ENCODE measurements at regions not wholly inside any gene's neighbourhood (a gene's known extent, or its start where the extent isn't known, plus 50 kb on each side); places are given as distances from the start of the nearest gene placed in this dataset.

DNA sequence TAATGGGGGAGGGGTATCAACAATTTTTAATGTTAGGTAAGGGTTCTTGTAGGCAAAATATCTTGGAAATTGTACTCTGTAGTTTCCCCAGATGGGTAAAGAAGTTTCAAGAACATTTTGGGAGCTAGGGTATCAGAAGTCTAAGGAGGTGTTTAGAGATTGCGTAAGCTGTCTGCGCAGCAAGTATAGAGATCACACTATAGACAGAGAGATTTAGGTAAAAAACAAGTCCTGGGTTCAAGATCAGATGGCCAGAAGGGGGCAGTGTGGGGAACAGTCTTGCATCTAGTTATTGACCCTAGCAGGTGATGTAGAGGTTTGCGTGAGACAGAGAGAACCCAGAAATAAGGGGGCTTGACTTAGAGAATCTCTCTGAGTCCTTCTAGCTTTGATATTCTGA, 80.8 kb downstream of the S1PR1 start:
- no peak for DNase-seq (ENCODE audit: low read depth)

DNA sequence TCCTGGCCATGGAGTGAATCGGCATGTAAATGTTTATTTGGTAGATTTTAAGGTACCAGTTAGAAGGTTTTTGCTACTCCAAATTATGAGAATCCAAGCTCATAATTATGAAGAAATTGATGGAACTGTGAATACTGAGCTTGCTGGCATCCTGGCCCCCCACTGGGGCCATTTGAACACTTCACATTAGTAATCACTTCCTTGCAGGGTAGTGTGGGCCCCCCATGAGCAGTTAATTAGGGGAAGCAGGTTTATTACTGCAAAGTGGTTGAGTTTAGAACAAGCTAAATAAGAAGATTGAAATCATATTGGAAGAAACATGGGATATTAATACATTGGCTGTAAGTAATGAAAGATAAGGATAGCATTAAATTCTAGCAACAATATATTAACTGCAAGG, 86.7 kb downstream of the S1PR1 start:
- no peak for DNase-seq (ENCODE audit: low read depth)

- DNase-seq (ENCODE audit: low read depth), result no peak
Measured at GRCh38 chr1:101325144-101325543, 88.3 kb downstream of the S1PR1 start.

GRCh38 chr1:101330427-101331130, 93.8 kb downstream of the S1PR1 start:
- no peak for DNase-seq (ENCODE audit: low read depth)

DNA sequence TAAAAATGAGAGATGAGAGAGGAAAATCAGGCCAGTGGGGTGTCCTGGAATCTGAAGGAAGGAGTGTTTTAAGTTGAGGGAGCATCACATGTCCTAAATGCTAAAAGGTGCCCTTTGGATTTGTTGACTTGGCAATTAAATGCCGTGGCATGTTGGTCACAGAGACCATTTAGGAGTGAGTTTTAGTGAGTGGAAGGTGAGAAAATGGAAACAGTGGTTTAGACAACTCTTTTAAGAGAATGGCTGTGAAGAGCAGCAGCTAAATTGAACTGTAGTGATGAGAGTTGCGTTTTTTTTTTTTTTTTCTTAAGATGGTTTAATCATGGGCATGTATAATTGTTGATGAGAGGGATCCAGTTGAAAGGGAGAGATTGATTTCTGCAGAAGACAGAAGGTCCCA, 95.0 kb downstream of the S1PR1 start:
- DNase-seq (ENCODE audit: low read depth), result no peak

DNA sequence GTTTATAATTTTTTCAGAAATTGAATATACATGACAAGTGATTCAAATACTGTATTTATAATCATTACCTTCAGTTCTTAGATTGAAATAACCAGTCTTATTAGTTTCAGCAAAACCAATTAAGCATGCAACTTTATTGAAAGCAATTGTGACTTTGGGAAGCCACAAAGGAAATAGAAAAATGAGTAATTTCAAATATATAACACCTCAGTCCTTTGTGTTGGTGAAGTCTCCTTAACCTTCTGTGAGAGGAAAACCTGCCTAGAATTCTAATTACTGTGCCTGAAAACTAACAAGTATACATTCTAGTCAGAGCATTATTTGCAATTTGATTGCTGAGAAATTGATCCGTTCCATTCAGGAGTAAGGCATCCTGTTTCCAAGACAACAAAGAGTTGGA, 95.8 kb downstream of the S1PR1 start:
- no peak for DNase-seq (ENCODE audit: low read depth)

- DNase-seq (ENCODE audit: low read depth), result no peak
Measured at GRCh38 chr1:101333186-101333585, 96.4 kb downstream of the S1PR1 start.

DNA sequence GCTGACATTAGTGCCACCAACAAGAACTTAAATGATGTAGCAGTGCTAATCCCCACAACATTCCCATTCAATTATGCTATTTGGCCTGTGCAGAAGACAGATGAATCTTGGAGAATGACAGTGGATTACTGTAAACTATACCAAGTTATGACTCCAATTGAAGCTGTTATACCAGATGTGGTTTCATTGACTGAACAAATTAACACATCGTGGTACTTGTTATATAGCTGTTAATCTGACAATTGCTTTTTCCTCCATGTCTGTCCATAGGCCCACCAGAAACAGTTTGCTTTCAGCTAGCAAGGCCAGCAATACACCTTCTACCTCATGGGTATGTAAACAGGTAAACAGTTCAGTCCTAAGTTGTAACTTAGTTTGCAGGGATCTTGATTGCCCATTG, 101.1 kb downstream of the S1PR1 start:
- DNase-seq (ENCODE audit: low read depth), result no peak

- no peak for DNase-seq (ENCODE audit: low read depth)
Measured at GRCh38 chr1:101338714-101339430, 102.1 kb downstream of the S1PR1 start.

DNA sequence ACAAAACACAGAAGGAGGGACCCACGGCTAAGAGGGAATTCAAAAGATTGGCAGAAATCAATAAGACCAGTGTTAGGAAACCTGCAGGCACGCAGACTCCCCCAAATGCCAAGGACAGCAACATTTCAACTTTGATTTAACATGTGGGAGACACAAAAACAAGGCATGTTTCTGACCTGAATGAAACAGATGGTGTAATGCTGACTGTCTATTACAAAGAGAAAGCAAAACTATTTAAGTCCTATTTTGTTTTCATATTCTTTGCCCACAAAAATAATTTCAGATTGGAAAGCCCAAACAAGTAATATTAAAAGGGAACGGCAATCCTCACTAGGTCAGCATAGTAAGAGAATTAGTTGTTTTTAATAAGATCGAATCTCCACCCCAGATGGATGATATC, 107.9 kb downstream of the S1PR1 start:
- no peak for DNase-seq (ENCODE audit: low read depth)

DNA sequence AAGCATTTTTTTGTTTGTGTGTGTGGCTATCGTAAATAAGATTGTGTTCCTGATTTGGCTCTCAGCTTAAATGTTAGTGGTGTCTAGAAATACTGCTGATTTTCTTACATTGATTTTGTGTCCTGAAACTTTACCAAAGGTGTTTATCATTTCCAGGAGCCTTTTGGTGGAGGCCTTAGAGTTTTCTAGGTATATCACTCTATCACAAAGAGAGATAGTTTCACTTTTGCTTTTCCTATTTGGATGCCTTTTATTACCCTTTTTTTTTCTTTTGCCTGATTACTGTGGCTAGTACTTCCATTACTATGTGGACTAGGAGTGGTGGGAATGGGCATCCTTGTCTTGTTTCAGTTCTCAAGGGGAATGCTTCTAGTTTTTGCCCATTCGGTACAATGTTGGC, 109.6 kb downstream of the S1PR1 start:
- no peak for DNase-seq (ENCODE audit: low read depth)

DNA sequence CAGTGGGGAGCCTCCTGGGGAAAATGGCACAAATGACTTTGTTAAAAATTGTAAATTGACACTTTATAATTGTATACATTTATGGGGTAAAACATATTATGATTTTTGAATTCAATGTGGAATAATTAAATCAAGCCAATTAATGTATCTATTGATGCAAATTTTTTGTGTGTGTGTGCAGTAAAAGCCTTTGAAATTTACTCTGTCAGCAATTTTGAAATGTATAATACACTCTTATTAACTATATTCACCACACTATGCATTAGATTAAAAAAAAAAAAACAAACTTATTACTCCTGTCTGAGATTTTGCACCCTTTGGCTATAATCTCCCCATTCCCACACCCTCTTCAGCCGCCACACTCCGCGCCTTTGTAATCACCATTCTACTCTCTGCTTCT, 119.2 kb downstream of the S1PR1 start:
- no peak for DNase-seq (ENCODE audit: low read depth)

- DNase-seq (ENCODE audit: low read depth), result no peak
Measured at GRCh38 chr1:101356604-101357443, 120.0 kb downstream of the S1PR1 start.

- DNase-seq (ENCODE audit: low read depth), result peak; percentile 54
Measured at GRCh38 chr1:101357444-101357986, 120.7 kb downstream of the S1PR1 start.

- DNase-seq (ENCODE audit: low read depth), result no peak
Measured at GRCh38 chr1:101360506-101360905, 123.7 kb downstream of the S1PR1 start.

DNA sequence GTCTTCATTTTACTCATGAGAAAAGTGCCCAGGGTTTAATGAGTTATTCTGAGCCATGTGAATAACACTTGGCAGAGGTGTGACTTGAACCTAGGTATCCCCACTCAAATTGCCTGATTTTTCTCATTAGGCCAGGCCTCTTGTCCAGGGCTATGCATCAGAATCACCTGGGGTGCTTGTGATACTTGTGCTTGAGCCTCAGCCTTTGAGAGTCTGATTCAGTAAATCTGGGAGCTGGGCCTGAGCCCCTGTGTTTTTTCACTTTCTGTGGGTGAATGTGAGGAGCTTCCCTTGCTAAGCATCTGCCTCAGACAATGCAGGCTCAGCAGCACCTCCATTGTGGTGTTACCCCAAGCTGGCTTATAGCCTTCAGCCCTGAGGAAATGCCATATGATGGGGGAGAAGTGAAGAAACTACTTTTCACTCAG, 127.1 kb downstream of the S1PR1 start:
- DNase-seq (ENCODE audit: low read depth), result no peak

DNA sequence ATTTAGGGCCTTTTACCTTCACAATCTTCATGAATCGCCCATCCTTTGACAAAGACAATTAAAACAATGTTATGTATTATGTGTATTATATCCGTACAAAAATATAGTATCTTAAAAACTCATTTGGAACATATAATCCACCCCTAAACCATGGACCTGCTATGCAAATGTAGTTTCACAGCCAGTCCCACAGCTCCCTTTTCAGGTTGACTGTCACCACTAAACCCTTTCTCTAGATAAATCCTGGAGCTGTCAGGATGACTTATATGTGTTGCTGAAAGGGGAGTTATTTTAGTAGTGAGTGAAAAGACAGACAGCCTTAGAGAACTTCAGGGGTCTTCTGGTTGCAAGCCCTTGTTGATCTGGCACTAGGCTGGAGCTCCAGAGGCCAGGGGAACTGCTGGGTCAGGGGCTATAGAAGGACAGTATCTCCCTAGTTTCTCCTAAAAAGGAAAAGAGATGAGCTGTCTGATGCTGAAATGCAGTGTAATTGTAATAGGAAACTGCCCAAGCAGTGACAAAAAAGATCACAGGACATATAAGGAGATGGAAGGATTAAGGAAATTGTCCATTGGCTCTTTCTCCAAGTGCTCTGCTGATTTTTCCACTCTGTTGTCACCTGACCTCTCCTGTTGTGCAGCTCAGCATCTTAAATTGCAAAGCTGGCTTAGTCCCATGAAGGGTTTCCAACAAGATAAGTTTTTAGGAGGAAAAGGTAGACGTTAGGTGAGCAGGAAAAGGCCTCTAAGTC, 127.7 kb downstream of the S1PR1 start:
- no peak for DNase-seq (ENCODE audit: low read depth)

GRCh38 chr1:101365186-101365585, 128.4 kb downstream of the S1PR1 start:
- DNase-seq (ENCODE audit: low read depth), result no peak

DNA sequence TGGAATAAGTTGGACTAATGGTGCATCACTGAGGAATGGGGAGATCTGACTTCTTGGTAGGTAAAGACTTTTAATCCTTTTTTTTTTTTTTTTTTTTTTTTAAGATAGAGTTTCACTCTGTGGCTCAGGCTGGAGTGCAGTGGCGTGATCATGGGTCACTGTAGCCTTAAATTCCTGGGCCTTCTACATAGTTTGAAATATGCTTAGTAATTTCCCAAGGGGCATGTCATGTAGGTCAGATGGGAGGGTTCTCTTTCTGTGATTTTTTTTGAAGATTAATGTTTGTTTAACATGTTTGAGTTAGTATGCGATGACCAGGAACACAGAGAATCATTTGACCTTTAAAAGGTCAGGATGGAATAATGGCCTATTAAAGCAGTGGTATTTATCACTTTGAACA, 129.1 kb downstream of the S1PR1 start:
- no peak for DNase-seq (ENCODE audit: low read depth)

GRCh38 chr1:101366513-101367215, 129.8 kb downstream of the S1PR1 start:
- DNase-seq (ENCODE audit: low read depth), result no peak

GRCh38 chr1:101367630-101368029, 130.8 kb downstream of the S1PR1 start:
- no peak for DNase-seq (ENCODE audit: low read depth)
